ENCODE measurements at regions not wholly inside any gene's neighbourhood (a gene's known extent, or its start where the extent isn't known, plus 50 kb on each side); places are given as distances from the start of the nearest gene placed in this dataset.
A peak's percentile ranks its signal among the peaks of the same experiment; 100 is the strongest.

GRCh38 chr14:65286443-65286842, 126.1 kb upstream of the FUT8 start:
- DNase-seq: peak; percentile 61

- DNase-seq: peak; percentile 75
Observed at GRCh38 chr14:65287264-65288131, 125.0 kb upstream of the FUT8 start.

- peak; percentile 74 for DNase-seq
Observed at GRCh38 chr14:65290830-65291229, 121.7 kb upstream of the FUT8 start.

GRCh38 chr14:65291531-65291930, 121.0 kb upstream of the FUT8 start:
- no peak for DNase-seq

GRCh38 chr14:65294816-65295215, 117.7 kb upstream of the FUT8 start:
- no peak for DNase-seq

- DNase-seq: no peak
Observed at GRCh38 chr14:65296402-65296801, 116.1 kb upstream of the FUT8 start.

GRCh38 chr14:65296876-65297275, 115.7 kb upstream of the FUT8 start:
- DNase-seq: no peak

- DNase-seq: no peak
Observed at GRCh38 chr14:65297744-65298143, 114.8 kb upstream of the FUT8 start.

- DNase-seq: no peak
Observed at GRCh38 chr14:65299826-65300225, 112.7 kb upstream of the FUT8 start.

- no peak for DNase-seq
Observed at GRCh38 chr14:65301862-65302539, 110.5 kb upstream of the FUT8 start.

GRCh38 chr14:65302571-65303189, 109.8 kb upstream of the FUT8 start:
- peak; percentile 74 for DNase-seq

GRCh38 chr14:65303190-65303898, 109.2 kb upstream of the FUT8 start:
- peak; percentile 28 for DNase-seq

- no peak for DNase-seq
Observed at GRCh38 chr14:65303899-65304222, 108.7 kb upstream of the FUT8 start.

GRCh38 chr14:65304239-65304638, 108.3 kb upstream of the FUT8 start:
- DNase-seq: no peak

GRCh38 chr14:65304963-65305362, 107.6 kb upstream of the FUT8 start:
- peak; percentile 17 for DNase-seq

- DNase-seq: no peak
Observed at GRCh38 chr14:65308536-65308935, 104.0 kb upstream of the FUT8 start.

- no peak for DNase-seq
Observed at GRCh38 chr14:65310568-65310967, 102.0 kb upstream of the FUT8 start.

- no peak for DNase-seq
Observed at GRCh38 chr14:65312859-65313258, 99.7 kb upstream of the FUT8 start.

- DNase-seq: no peak
Observed at GRCh38 chr14:65318636-65319506, 93.7 kb upstream of the FUT8 start.

- DNase-seq: no peak
Observed at GRCh38 chr14:65320661-65321308, 91.7 kb upstream of the FUT8 start.

- peak; percentile 20 for DNase-seq
Observed at GRCh38 chr14:65321370-65321875, 91.1 kb upstream of the FUT8 start.

- no peak for DNase-seq
Observed at GRCh38 chr14:65329481-65329880, 83.0 kb upstream of the FUT8 start.
